ENCODE measurements at regions not wholly inside any gene's neighbourhood (a gene's known extent, or its start where the extent isn't known, plus 50 kb on each side); places are given as distances from the start of the nearest gene placed in this dataset.

- peaks cover 1% of the 10 kb centered on the region for H3K4me1 Mint-ChIP-seq
- H3K9me3 Mint-ChIP-seq, result peaks cover 5% of the 10 kb centered on the region
- no peaks in the 10 kb centered on the region for H3K27me3 Mint-ChIP-seq (ENCODE audit: low read depth)
- no peak overlapping the region for H3K4me3 Mint-ChIP-seq
- TF ChIP-seq CTCF (IDR thresholded peaks at IDR 0.05; ENCODE audit: unreplicated experiment), result no peak
- no peak for DNase-seq (ENCODE audit: low spot score in 2 of 2, unreplicated experiment in 2 of 2)
- no peak overlapping the region for H3K27ac Mint-ChIP-seq
- H3K36me3 Mint-ChIP-seq, result no peaks in the 10 kb centered on the region
Observed at GRCh38 chr4:127284236-127284635, 348.5 kb upstream of the INTU start.

- Mint-ChIP-seq H3K27ac (no peak overlapping the region), H3K27me3 (ENCODE audit: low read depth) (no peaks in the 10 kb centered on the region), H3K36me3 (peaks cover 1% of the 10 kb centered on the region), H3K9me3 (peaks cover 39% of the 10 kb centered on the region), H3K4me1 (no peaks in the 10 kb centered on the region), H3K4me3 (no peak overlapping the region)
- no peak for TF ChIP-seq CTCF (IDR thresholded peaks at IDR 0.05; ENCODE audit: unreplicated experiment)
- no peak for DNase-seq (ENCODE audit: low spot score in 2 of 2, unreplicated experiment in 2 of 2)
Observed at GRCh38 chr4:127291316-127291715, 341.4 kb upstream of the INTU start.

- H3K36me3 Mint-ChIP-seq, result peaks cover 2% of the 10 kb centered on the region
- H3K27ac Mint-ChIP-seq, result no peak overlapping the region
- no peaks in the 10 kb centered on the region for H3K27me3 Mint-ChIP-seq (ENCODE audit: low read depth)
- H3K4me1 Mint-ChIP-seq, result no peaks in the 10 kb centered on the region
- no peak overlapping the region for H3K4me3 Mint-ChIP-seq
- no peak for DNase-seq (ENCODE audit: low spot score in 2 of 2, unreplicated experiment in 2 of 2)
- H3K9me3 Mint-ChIP-seq, result peaks cover 59% of the 10 kb centered on the region
- no peak for TF ChIP-seq CTCF (IDR thresholded peaks at IDR 0.05; ENCODE audit: unreplicated experiment)
Observed at GRCh38 chr4:127293496-127293895, 339.3 kb upstream of the INTU start.

GRCh38 chr4:127304356-127304755 is 328.4 kb upstream of the INTU start:
- no peak for TF ChIP-seq CTCF (IDR thresholded peaks at IDR 0.05; ENCODE audit: unreplicated experiment)
- Mint-ChIP-seq H3K4me3 (no peak overlapping the region), H3K9me3 (peaks cover 43% of the 10 kb centered on the region), H3K27ac (no peak overlapping the region), H3K27me3 (ENCODE audit: low read depth) (no peaks in the 10 kb centered on the region), H3K36me3 (peaks cover 3% of the 10 kb centered on the region), H3K4me1 (no peaks in the 10 kb centered on the region)
- DNase-seq (ENCODE audit: low spot score in 2 of 2, unreplicated experiment in 2 of 2), result no peak

- Mint-ChIP-seq H3K27me3 (ENCODE audit: low read depth) (no peaks in the 10 kb centered on the region), H3K27ac (no peak overlapping the region), H3K36me3 (no peaks in the 10 kb centered on the region), H3K4me3 (no peak overlapping the region), H3K4me1 (no peaks in the 10 kb centered on the region), H3K9me3 (peaks cover 26% of the 10 kb centered on the region)
- no peak for TF ChIP-seq CTCF (IDR thresholded peaks at IDR 0.05; ENCODE audit: unreplicated experiment)
- no peak for DNase-seq (ENCODE audit: low spot score in 2 of 2, unreplicated experiment in 2 of 2)
Observed at GRCh38 chr4:127307996-127308395, 324.8 kb upstream of the INTU start.
